ENCODE measurements at regions not wholly inside any gene's neighbourhood (a gene's known extent, or its start where the extent isn't known, plus 50 kb on each side); places are given as distances from the start of the nearest gene placed in this dataset.
A peak's percentile ranks its signal among the peaks of the same experiment; 100 is the strongest.

DNA sequence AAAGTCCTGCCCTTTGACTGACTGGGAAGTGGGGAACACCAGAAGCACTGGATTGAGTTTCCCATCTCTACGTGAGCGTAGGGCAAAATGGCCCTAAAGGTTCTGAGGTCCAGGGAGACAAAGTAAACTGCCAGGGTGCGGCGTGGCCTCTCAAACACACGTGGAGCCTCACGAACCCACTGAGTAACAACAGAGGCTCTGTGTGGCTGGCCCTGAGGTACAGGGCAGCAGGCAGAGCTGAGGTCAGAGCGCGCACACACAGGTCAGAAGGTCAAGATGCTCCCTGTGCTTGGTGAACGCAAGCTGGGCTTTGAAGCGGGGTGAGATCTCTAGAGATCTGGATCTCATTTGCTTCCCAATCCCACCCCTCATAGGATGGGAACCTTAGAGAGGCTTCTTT lies 99.0 kb upstream of the ZMIZ1 start:
- H3K9ac ChIP-seq (ENCODE audit: low read length), result no peak overlapping the region
- H3K4me3 ChIP-seq (ENCODE audit: low read length), result no peak overlapping the region
- H3K4me2 ChIP-seq (ENCODE audit: low read length), result no peak overlapping the region
- CTCF ChIA-PET, result interaction anchor here (0.9 kb wide), 1 partner anchor 226 kb away, joined by 3 read pairs; no protein-coding TSS in a partner anchor
- no TSS peak for BruUV-seq (replicated peaks)
- ATAC-seq, result no peak
- H3K79me2 ChIP-seq (ENCODE audit: low read length), result no peaks in the 10 kb centered on the region
- intact Hi-C loops (cut with micrococcal nuclease), result loop anchor here (5.0 to 10.0 kb wide), 3 partner anchors 345 to 473 kb away; no protein-coding TSS in a partner anchor
- no peaks in the 10 kb centered on the region for H3K27me3 ChIP-seq (ENCODE audit: low read length)
- no peaks in the 10 kb centered on the region for H3K36me3 ChIP-seq (ENCODE audit: low read depth, low read length)
- POLR2A ChIA-PET (ENCODE audit: unreplicated experiment), result interaction anchor here (0.6 kb wide), 1 partner anchor 100 kb away, joined by 3 read pairs; no protein-coding TSS in a partner anchor
- H3F3A ChIP-seq (ENCODE audit: low read length, unreplicated experiment), result peaks cover 6% of the 10 kb centered on the region
- H4K20me1 ChIP-seq (ENCODE audit: low read length), result no peaks in the 10 kb centered on the region
- H3K27ac ChIP-seq (ENCODE audit: low read length), result no peak overlapping the region
- no peak for DNase-seq
- no peak overlapping the region for H2AFZ ChIP-seq (ENCODE audit: low read length)
- no peak for TF ChIP-seq EZH2phosphoT487 (IDR thresholded peaks at IDR 0.05; ENCODE audit: borderline replicate concordance, low read length)
- TF ChIP-seq EZH2 (IDR thresholded peaks at IDR 0.05; ENCODE audit: low read length, unreplicated experiment), result no peak
- H3K9me2 ChIP-seq (replicated peaks; ENCODE audit: low read length), result no peaks in the 10 kb centered on the region
- H3K4me1 ChIP-seq (ENCODE audit: insufficient read depth, low read length), result peaks cover 41% of the 10 kb centered on the region
- H3K9me3 ChIP-seq (ENCODE audit: low read length), result no peaks in the 10 kb centered on the region

DNA sequence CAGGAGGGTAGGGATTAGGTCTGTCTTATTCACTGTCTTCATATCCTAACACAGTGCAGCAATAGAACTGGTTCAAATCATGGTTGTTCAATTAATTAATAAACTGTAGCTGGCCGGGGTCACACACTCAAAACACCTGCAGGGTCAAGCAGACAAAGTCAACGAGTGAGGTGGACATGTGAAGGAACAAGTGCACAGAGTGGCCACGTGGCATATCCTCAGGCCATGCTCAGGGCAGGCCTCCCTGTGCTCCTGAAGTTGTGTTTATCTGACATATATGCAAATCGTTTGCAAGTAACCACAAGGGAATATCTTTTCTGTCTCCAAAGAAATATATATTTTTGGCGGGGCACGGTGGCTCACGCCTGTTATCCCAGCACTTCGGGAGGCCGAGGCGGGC lies 98.5 kb upstream of the ZMIZ1 start:
- no peaks in the 10 kb centered on the region for H3K27me3 ChIP-seq (ENCODE audit: low read length)
- POLR2A ChIA-PET (ENCODE audit: unreplicated experiment), result no interaction called here
- intact Hi-C loops (cut with micrococcal nuclease), result loop anchor here (5.0 to 10.0 kb wide), 3 partner anchors 345 to 472 kb away; no protein-coding TSS in a partner anchor
- no peaks in the 10 kb centered on the region for H3K9me3 ChIP-seq (ENCODE audit: low read length)
- no peak overlapping the region for H2AFZ ChIP-seq (ENCODE audit: low read length)
- no peaks in the 10 kb centered on the region for H3K79me2 ChIP-seq (ENCODE audit: low read length)
- no peak overlapping the region for H3K9ac ChIP-seq (ENCODE audit: low read length)
- no peak overlapping the region for H3K27ac ChIP-seq (ENCODE audit: low read length)
- BruUV-seq (replicated peaks), result no TSS peak
- H4K20me1 ChIP-seq (ENCODE audit: low read length), result no peaks in the 10 kb centered on the region
- H3K9me2 ChIP-seq (replicated peaks; ENCODE audit: low read length), result no peaks in the 10 kb centered on the region
- H3K36me3 ChIP-seq (ENCODE audit: low read depth, low read length), result no peaks in the 10 kb centered on the region
- peaks cover 6% of the 10 kb centered on the region for H3F3A ChIP-seq (ENCODE audit: low read length, unreplicated experiment)
- H3K4me2 ChIP-seq (ENCODE audit: low read length), result no peak overlapping the region
- TF ChIP-seq EZH2 (IDR thresholded peaks at IDR 0.05; ENCODE audit: low read length, unreplicated experiment) (no peak), CTCF (conservative IDR thresholded peaks at IDR 0.05; ENCODE audit: low read depth, low read length) (no peak), EZH2phosphoT487 (IDR thresholded peaks at IDR 0.05; ENCODE audit: borderline replicate concordance, low read length) (no peak)
- H3K4me3 ChIP-seq (ENCODE audit: low read length), result no peak overlapping the region
- CTCF ChIA-PET, result interaction anchor here (0.9 kb wide), 1 partner anchor 225 kb away, joined by 3 read pairs; no protein-coding TSS in a partner anchor
- H3K4me1 ChIP-seq (ENCODE audit: insufficient read depth, low read length), result peaks cover 41% of the 10 kb centered on the region
- DNase-seq (no peak), ATAC-seq (no peak)

GRCh38 chr10:78971094-78971682 lies 97.6 kb upstream of the ZMIZ1 start:
- POLR2A ChIA-PET (ENCODE audit: unreplicated experiment), result no interaction called here
- no peak for DNase-seq

More at GRCh38 chr10:78971094-78971682, 97.6 kb upstream of the ZMIZ1 start:
- intact Hi-C loops (cut with micrococcal nuclease), result loop anchor here (5.0 to 10.0 kb wide), 3 partner anchors 346 to 471 kb away; no protein-coding TSS in a partner anchor
- Histone ChIP-seq H3K36me3 (ENCODE audit: low read depth, low read length) (no peaks in the 10 kb centered on the region), H3K9ac (ENCODE audit: low read length) (no peak overlapping the region), H2AFZ (ENCODE audit: low read length) (no peak overlapping the region), H3K4me1 (ENCODE audit: insufficient read depth, low read length) (peaks cover 34% of the 10 kb centered on the region), H3F3A (ENCODE audit: low read length, unreplicated experiment) (peaks cover 6% of the 10 kb centered on the region), H3K79me2 (ENCODE audit: low read length) (no peaks in the 10 kb centered on the region), H3K9me3 (ENCODE audit: low read length) (no peaks in the 10 kb centered on the region), H3K27me3 (ENCODE audit: low read length) (no peaks in the 10 kb centered on the region), H3K4me2 (ENCODE audit: low read length) (no peak overlapping the region), H3K27ac (ENCODE audit: low read length) (no peak overlapping the region), H3K9me2 (replicated peaks; ENCODE audit: low read length) (no peaks in the 10 kb centered on the region), H4K20me1 (ENCODE audit: low read length) (no peaks in the 10 kb centered on the region), H3K4me3 (ENCODE audit: low read length) (no peak overlapping the region)
- CTCF ChIA-PET, result interaction anchor here (0.7 kb wide), 3 partner anchors 33 to 196 kb away, joined by 4 to 13 read pairs (median 8); no protein-coding TSS in a partner anchor
- no peak for ATAC-seq
- TF ChIP-seq EZH2 (IDR thresholded peaks at IDR 0.05; ENCODE audit: low read length, unreplicated experiment) (no peak), CTCF (conservative IDR thresholded peaks at IDR 0.05; ENCODE audit: low read depth, low read length) (peak; percentile 59)
- no TSS peak for BruUV-seq (replicated peaks)

Measured in PC-3 (cell line).